ENCODE measurements at regions not wholly inside any gene's neighbourhood (a gene's known extent, or its start where the extent isn't known, plus 50 kb on each side); places are given as distances from the start of the nearest gene placed in this dataset.

- Histone ChIP-seq H3K27me3 (replicated peaks in 1 of 4; ENCODE audit: control extremely low read depth in 1 of 4, control insufficient read depth in 3 of 4, insufficient read depth in 4 of 4, low read length in 3 of 4) (peaks cover 0 to 3% (median 0%) of the 10 kb centered on the region in 4 experiments), H3K36me3 (replicated peaks in 1 of 2; ENCODE audit: control extremely low read depth in 1 of 2, control insufficient read depth in 1 of 2, extremely low read depth in 1 of 2, insufficient read depth in 2 of 2, low read length in 1 of 2) (no peaks in the 10 kb centered on the region), H3K9me3 (ENCODE audit: control extremely low read depth in 1 of 3, control insufficient read depth in 2 of 3, insufficient read depth in 1 of 3, low read length in 2 of 3) (peaks cover 0 to 2% (median 0%) of the 10 kb centered on the region in 3 donors), H2AFZ (ENCODE audit: insufficient read depth, low read depth, low read length, poor library complexity, severe bottlenecking) (no peak overlapping the region), H4K20me1 (ENCODE audit: control insufficient read depth, insufficient read depth, low read length, poor library complexity, severe bottlenecking) (no peaks in the 10 kb centered on the region), H3K79me2 (ENCODE audit: control insufficient read depth, insufficient read depth, low read length) (no peaks in the 10 kb centered on the region), H3K4me1 (ENCODE audit: control insufficient read depth in 2 of 2, insufficient read depth in 2 of 2, low read length in 2 of 2) (no peaks in the 10 kb centered on the region), H3K27ac (ENCODE audit: low read length in 2 of 2) (no peak overlapping the region), H3K4me3 (ENCODE audit: control extremely low read depth in 1 of 5, extremely low read depth in 1 of 5, insufficient read depth in 1 of 5, low read depth in 2 of 5, low read length in 4 of 5) (no peak overlapping the region), H3K9ac (ENCODE audit: low read length) (no peak overlapping the region), H3K4me2 (replicated peaks; ENCODE audit: low read depth, low read length, poor library complexity, severe bottlenecking) (no peak overlapping the region)
- ChIA-PET CTCF (no interaction called here), POLR2A (no interaction called here)
- no peak for TF ChIP-seq EZH2 (IDR thresholded peaks at IDR 0.05; ENCODE audit: borderline replicate concordance, insufficient read depth, low read depth, low read length, poor library complexity, severe bottlenecking)
- no peak for TF ChIP-seq CTCF (IDR thresholded peaks at IDR 0.05)
- H3K9me3 Mint-ChIP-seq (ENCODE audit: insufficient read depth): no peaks in the 10 kb centered on the region
- intact Hi-C loops (cut with micrococcal nuclease): no loop called here
- WGBS (ENCODE audit: insufficient coverage): 83% methylated on average over 7 of the region's 7 CpGs
- no peaks in the 10 kb centered on the region for H3K4me1 Mint-ChIP-seq
- ATAC-seq (ENCODE audit: low read depth) (no peak), DNase-seq (no peak)
- no peak overlapping the region for H3K4me3 Mint-ChIP-seq
- H3K27me3 Mint-ChIP-seq: peaks cover 13% of the 10 kb centered on the region
- no peak overlapping the region for H3K27ac Mint-ChIP-seq
Measured at GRCh38 chr2:120489023-120489422, 143.1 kb downstream of the INHBB start.

- ATAC-seq (ENCODE audit: low read depth) (no peak), DNase-seq (no peak)
- Histone ChIP-seq H3K4me2 (replicated peaks; ENCODE audit: low read depth, low read length, poor library complexity, severe bottlenecking) (no peak overlapping the region), H3K27ac (ENCODE audit: low read length in 2 of 2) (no peak overlapping the region), H2AFZ (ENCODE audit: insufficient read depth, low read depth, low read length, poor library complexity, severe bottlenecking) (no peak overlapping the region), H3K9me3 (ENCODE audit: control extremely low read depth in 1 of 3, control insufficient read depth in 2 of 3, insufficient read depth in 1 of 3, low read length in 2 of 3) (peaks cover 0 to 2% (median 0%) of the 10 kb centered on the region in 3 donors), H3K27me3 (replicated peaks in 1 of 4; ENCODE audit: control extremely low read depth in 1 of 4, control insufficient read depth in 3 of 4, insufficient read depth in 4 of 4, low read length in 3 of 4) (peaks cover 0 to 3% (median 0%) of the 10 kb centered on the region in 4 experiments), H4K20me1 (ENCODE audit: control insufficient read depth, insufficient read depth, low read length, poor library complexity, severe bottlenecking) (no peaks in the 10 kb centered on the region), H3K9ac (ENCODE audit: low read length) (no peak overlapping the region), H3K79me2 (ENCODE audit: control insufficient read depth, insufficient read depth, low read length) (no peaks in the 10 kb centered on the region), H3K36me3 (replicated peaks in 1 of 2; ENCODE audit: control extremely low read depth in 1 of 2, control insufficient read depth in 1 of 2, extremely low read depth in 1 of 2, insufficient read depth in 2 of 2, low read length in 1 of 2) (no peaks in the 10 kb centered on the region), H3K4me1 (ENCODE audit: control insufficient read depth in 2 of 2, insufficient read depth in 2 of 2, low read length in 2 of 2) (no peaks in the 10 kb centered on the region), H3K4me3 (ENCODE audit: control extremely low read depth in 1 of 5, extremely low read depth in 1 of 5, insufficient read depth in 1 of 5, low read depth in 2 of 5, low read length in 4 of 5) (no peak overlapping the region)
- Mint-ChIP-seq H3K4me3 (no peak overlapping the region), H3K27me3 (peaks cover 10% of the 10 kb centered on the region), H3K27ac (no peak overlapping the region), H3K9me3 (ENCODE audit: insufficient read depth) (no peaks in the 10 kb centered on the region), H3K4me1 (no peaks in the 10 kb centered on the region)
- ChIA-PET POLR2A (no interaction called here), CTCF (no interaction called here)
- TF ChIP-seq EZH2 (IDR thresholded peaks at IDR 0.05; ENCODE audit: borderline replicate concordance, insufficient read depth, low read depth, low read length, poor library complexity, severe bottlenecking) (no peak), CTCF (IDR thresholded peaks at IDR 0.05) (no peak)
- intact Hi-C loops (cut with micrococcal nuclease): no loop called here
- 100% methylated on average over 5 of the region's 12 CpGs for WGBS (ENCODE audit: insufficient coverage)
Measured at GRCh38 chr2:120490091-120490798, 144.3 kb downstream of the INHBB start.

Data from B cell (primary cell).